T-helper 2 cell treated with Interferon-gamma antibody and Interleukin-4, amounts not matched to agents 5 μg/mL and 100 μg/mL, for 36 hours (primary cell): ENCODE measurements at regions not wholly inside any gene's neighbourhood (a gene's known extent, or its start where the extent isn't known, plus 50 kb on each side); places are given as distances from the start of the nearest gene placed in this dataset.
A peak's percentile ranks its signal among the peaks of the same experiment; 100 is the strongest.

Experiments
- DNase-seq: peaks from one replicate; pipeline ENCODE4 v3.0.0; 2021; ENCODE audit warnings: low spot score
- H3K27ac Mint-ChIP-seq: one replicate; pipeline ENCODE4 v1.8.0; 2021; ENCODE audit warnings: mild to moderate bottlenecking, mixed read lengths
- H3K27me3 Mint-ChIP-seq: one replicate; pipeline ENCODE4 v1.8.0; 2021; ENCODE audit warnings: low read depth, mixed read lengths
- H3K36me3 Mint-ChIP-seq: one replicate; pipeline ENCODE4 v1.8.0; 2021; ENCODE audit warnings: low read depth, mixed read lengths
- H3K4me1 Mint-ChIP-seq: one replicate; pipeline ENCODE4 v1.8.0; 2021; ENCODE audit warnings: low read depth, mixed read lengths
- H3K4me3 Mint-ChIP-seq: one replicate; pipeline ENCODE4 v1.8.0; 2022; ENCODE audit warnings: mild to moderate bottlenecking, moderate library complexity, mixed read lengths
- H3K9me3 Mint-ChIP-seq: one replicate; pipeline ENCODE4 v1.8.0; 2021; ENCODE audit warnings: mixed read lengths

GRCh38 chr17:77344038-77344437, 203.3 kb downstream of the SEC14L1 start:
- no peak for DNase-seq
- H3K27ac Mint-ChIP-seq, result no peak overlapping the region
- H3K36me3 Mint-ChIP-seq, result peaks cover 17% of the 10 kb centered on the region
- H3K27me3 Mint-ChIP-seq, result no peaks in the 10 kb centered on the region
- peaks cover 42% of the 10 kb centered on the region for H3K4me1 Mint-ChIP-seq
- no peak overlapping the region for H3K4me3 Mint-ChIP-seq
- H3K9me3 Mint-ChIP-seq, result peaks cover 9% of the 10 kb centered on the region

- peaks cover 44% of the 10 kb centered on the region for H3K4me1 Mint-ChIP-seq
- H3K27ac Mint-ChIP-seq, result peak overlapping the region; percentile 1
These were observed 204.6 kb downstream of the SEC14L1 start for GRCh38 chr17:77345260-77345910.

GRCh38 chr17:77346765-77347164, 206.0 kb downstream of the SEC14L1 start:
- Mint-ChIP-seq H3K9me3 (peaks cover 9% of the 10 kb centered on the region), H3K4me3 (no peak overlapping the region), H3K4me1 (peaks cover 48% of the 10 kb centered on the region), H3K36me3 (peaks cover 15% of the 10 kb centered on the region), H3K27ac (no peak overlapping the region), H3K27me3 (no peaks in the 10 kb centered on the region)
- DNase-seq, result no peak

More at GRCh38 chr17:77345260-77345910, 204.6 kb downstream of the SEC14L1 start:
- no peak for DNase-seq
- Mint-ChIP-seq H3K9me3 (peaks cover 9% of the 10 kb centered on the region), H3K4me3 (no peak overlapping the region), H3K27me3 (no peaks in the 10 kb centered on the region), H3K36me3 (peaks cover 17% of the 10 kb centered on the region)

- Mint-ChIP-seq H3K27me3 (no peaks in the 10 kb centered on the region), H3K9me3 (peaks cover 9% of the 10 kb centered on the region), H3K36me3 (peaks cover 15% of the 10 kb centered on the region), H3K4me3 (no peak overlapping the region), H3K4me1 (peaks cover 46% of the 10 kb centered on the region), H3K27ac (no peak overlapping the region)
- no peak for DNase-seq
These were observed 206.8 kb downstream of the SEC14L1 start for GRCh38 chr17:77347544-77347943.

GRCh38 chr17:77349976-77350830, 209.4 kb downstream of the SEC14L1 start:
- no peak for DNase-seq
- Mint-ChIP-seq H3K4me1 (peaks cover 32% of the 10 kb centered on the region), H3K27ac (no peak overlapping the region), H3K27me3 (no peaks in the 10 kb centered on the region), H3K36me3 (peaks cover 5% of the 10 kb centered on the region), H3K4me3 (no peak overlapping the region), H3K9me3 (no peaks in the 10 kb centered on the region)

GRCh38 chr17:77352441-77352840, 211.7 kb downstream of the SEC14L1 start:
- DNase-seq, result no peak
- Mint-ChIP-seq H3K4me3 (no peak overlapping the region), H3K4me1 (peaks cover 30% of the 10 kb centered on the region), H3K27me3 (peaks cover 4% of the 10 kb centered on the region), H3K9me3 (no peaks in the 10 kb centered on the region), H3K27ac (no peak overlapping the region), H3K36me3 (no peaks in the 10 kb centered on the region)

GRCh38 chr17:77352996-77353395, 212.2 kb downstream of the SEC14L1 start:
- H3K27me3 Mint-ChIP-seq, result peaks cover 4% of the 10 kb centered on the region
- peaks cover 33% of the 10 kb centered on the region for H3K4me1 Mint-ChIP-seq
- DNase-seq, result no peak
- no peaks in the 10 kb centered on the region for H3K36me3 Mint-ChIP-seq
- H3K9me3 Mint-ChIP-seq, result no peaks in the 10 kb centered on the region
- no peak overlapping the region for H3K27ac Mint-ChIP-seq
- H3K4me3 Mint-ChIP-seq, result no peak overlapping the region

GRCh38 chr17:77353684-77354419, 213.1 kb downstream of the SEC14L1 start:
- Mint-ChIP-seq H3K27me3 (peaks cover 4% of the 10 kb centered on the region), H3K4me1 (peaks cover 28% of the 10 kb centered on the region), H3K4me3 (no peak overlapping the region), H3K27ac (no peak overlapping the region), H3K36me3 (no peaks in the 10 kb centered on the region), H3K9me3 (no peaks in the 10 kb centered on the region)
- DNase-seq, result no peak

GRCh38 chr17:77354420-77354669, 213.6 kb downstream of the SEC14L1 start:
- Mint-ChIP-seq H3K36me3 (no peaks in the 10 kb centered on the region), H3K4me1 (peaks cover 28% of the 10 kb centered on the region), H3K27ac (no peak overlapping the region), H3K9me3 (no peaks in the 10 kb centered on the region), H3K27me3 (peaks cover 4% of the 10 kb centered on the region), H3K4me3 (no peak overlapping the region)
- no peak for DNase-seq

GRCh38 chr17:77354670-77355455, 214.1 kb downstream of the SEC14L1 start:
- peaks cover 28% of the 10 kb centered on the region for H3K4me1 Mint-ChIP-seq

GRCh38 chr17:77356109-77356689, 215.4 kb downstream of the SEC14L1 start:
- no peaks in the 10 kb centered on the region for H3K36me3 Mint-ChIP-seq
- no peak overlapping the region for H3K4me3 Mint-ChIP-seq
- H3K27me3 Mint-ChIP-seq, result peaks cover 4% of the 10 kb centered on the region
- DNase-seq, result no peak
- H3K4me1 Mint-ChIP-seq, result peaks cover 18% of the 10 kb centered on the region
- H3K9me3 Mint-ChIP-seq, result no peaks in the 10 kb centered on the region
- peak overlapping the region; percentile 46 for H3K27ac Mint-ChIP-seq

More at GRCh38 chr17:77354670-77355455, 214.1 kb downstream of the SEC14L1 start:
- Mint-ChIP-seq H3K27ac (no peak overlapping the region), H3K9me3 (no peaks in the 10 kb centered on the region), H3K27me3 (peaks cover 4% of the 10 kb centered on the region), H3K36me3 (no peaks in the 10 kb centered on the region), H3K4me3 (no peak overlapping the region)
- no peak for DNase-seq

GRCh38 chr17:77356690-77357201, 216.0 kb downstream of the SEC14L1 start:
- H3K4me3 Mint-ChIP-seq, result no peak overlapping the region

GRCh38 chr17:77358801-77359200, 218.0 kb downstream of the SEC14L1 start:
- H3K4me3 Mint-ChIP-seq, result no peak overlapping the region
- H3K36me3 Mint-ChIP-seq, result no peaks in the 10 kb centered on the region
- peaks cover 9% of the 10 kb centered on the region for H3K4me1 Mint-ChIP-seq
- DNase-seq, result no peak
- no peak overlapping the region for H3K27ac Mint-ChIP-seq
- peaks cover 4% of the 10 kb centered on the region for H3K27me3 Mint-ChIP-seq
- H3K9me3 Mint-ChIP-seq, result no peaks in the 10 kb centered on the region

More at GRCh38 chr17:77356690-77357201, 216.0 kb downstream of the SEC14L1 start:
- H3K4me1 Mint-ChIP-seq, result peaks cover 12% of the 10 kb centered on the region
- DNase-seq, result no peak
- no peaks in the 10 kb centered on the region for H3K9me3 Mint-ChIP-seq
- peak overlapping the region; percentile 46 for H3K27ac Mint-ChIP-seq
- no peaks in the 10 kb centered on the region for H3K36me3 Mint-ChIP-seq
- H3K27me3 Mint-ChIP-seq, result peaks cover 4% of the 10 kb centered on the region
